Common myeloid progenitor, CD34-positive (primary cell): ENCODE measurements at regions not wholly inside any gene's neighbourhood (a gene's known extent, or its start where the extent isn't known, plus 50 kb on each side); places are given as distances from the start of the nearest gene placed in this dataset.

Experiments
- CTCF ChIA-PET: fragments of 350-600 bp; sonication (Branson Sonifier 250); formaldehyde crosslinking; loops from one replicate; lab custom pipeline; 2021; ENCODE audit warnings: antibody characterized with exemption; lab: Charles Lee
- POLR2A ChIA-PET: fragments of 350-600 bp; sonication (Branson Sonifier 250); formaldehyde crosslinking; loops from one replicate; lab custom pipeline; 2021; ENCODE audit warnings: antibody characterized with exemption; lab: Charles Lee
- DNase-seq, 3 donors: peaks; one replicate each; pipeline versions ENCODE4 v3.0.0 to v3.0.0-alpha.2; 2013
- H3K27ac ChIP-seq, 2 experiments: 1 replicate in 1 of 2; 2 replicates in 1 of 2; pipeline ENCODE4 v1.7.0; 2013; ENCODE audit warnings: inconsistent platforms in 2 of 2, low read length in 2 of 2, mild to moderate bottlenecking in 2 of 2, low read depth in 1 of 2, moderate library complexity in 1 of 2; ENCODE audit not compliant: severe bottlenecking in 2 of 2, insufficient read depth in 1 of 2, poor library complexity in 1 of 2
- H3K27me3 ChIP-seq, 5 experiments: replicated peaks in 2 of 5; 1 replicate in 3 of 5; 2 replicates in 2 of 5; pipeline versions ENCODE4 v1.6.1 to v1.7.0; 2013; ENCODE audit warnings: low read length in 4 of 5, mild to moderate bottlenecking in 2 of 5, moderate library complexity in 2 of 5, inconsistent platforms in 1 of 5; ENCODE audit not compliant: insufficient read depth in 5 of 5, control insufficient read depth in 4 of 5
- H3K36me3 ChIP-seq, 4 experiments: 1 replicate in 2 of 4; 2 replicates in 2 of 4; pipeline versions ENCODE4 v1.6.1 to v1.7.0; 2013; ENCODE audit warnings: low read length in 3 of 4, control low read depth in 1 of 4, mild to moderate bottlenecking in 1 of 4; ENCODE audit not compliant: control insufficient read depth in 4 of 4, insufficient read depth in 4 of 4
- H3K4me1 ChIP-seq, 4 experiments: 1 replicate in 3 of 4; 2 replicates in 1 of 4; pipeline versions ENCODE4 v1.6.1 to v1.7.1; 2013; ENCODE audit warnings: low read length in 3 of 4, mild to moderate bottlenecking in 3 of 4, control low read depth in 1 of 4, inconsistent platforms in 1 of 4, moderate library complexity in 1 of 4; ENCODE audit not compliant: control insufficient read depth in 4 of 4, insufficient read depth in 4 of 4; ENCODE audit errors: control extremely low read depth in 1 of 4
- H3K4me3 ChIP-seq, 7 experiments: 1 replicate in 4 of 7; 2 replicates in 3 of 7; pipeline versions ENCODE4 v1.5.1 to v1.7.0; 2013; ENCODE audit warnings: mild to moderate bottlenecking in 7 of 7, low read length in 6 of 7, moderate library complexity in 6 of 7, inconsistent platforms in 2 of 7, low read depth in 2 of 7, control low read depth in 1 of 7; ENCODE audit not compliant: insufficient read depth in 4 of 7, control insufficient read depth in 1 of 7; ENCODE audit errors: extremely low read depth in 1 of 7
- H3K9me3 ChIP-seq, 5 experiments: 1 replicate in 4 of 5; 2 replicates in 1 of 5; pipeline versions ENCODE4 v1.6.1 to v1.7.1; 2013; ENCODE audit warnings: low read length in 4 of 5, mild to moderate bottlenecking in 2 of 5, inconsistent platforms in 1 of 5, low read depth in 1 of 5, moderate library complexity in 1 of 5; ENCODE audit not compliant: control insufficient read depth in 4 of 5, insufficient read depth in 2 of 5; ENCODE audit errors: control extremely low read depth in 1 of 5
- WGBS: methylation state at CpG from one replicate; pipeline ENCODE4 v1.1.5; 2013; ENCODE audit not compliant: insufficient coverage; 5-methylcytosine and 5-hydroxymethylcytosine counted together

GRCh38 chr16:86834451-86835035 lies 256.2 kb downstream of the FOXL1 start:
- Histone ChIP-seq H3K9me3 (peaks cover 0 to 2% (median 0%) of the 10 kb centered on the region in 5 experiments), H3K27ac (no peak overlapping the region), H3K36me3 (no peaks in the 10 kb centered on the region), H3K4me1 (no peaks in the 10 kb centered on the region), H3K4me3 (no peak overlapping the region), H3K27me3 (peaks cover 0 to 35% (median 5%) of the 10 kb centered on the region in 5 experiments)
- CTCF ChIA-PET: no interaction called here
- POLR2A ChIA-PET: no interaction called here
- DNase-seq: peak; percentile 7 to 22 (median 14)
- 59% methylated on average over 22 of the region's 22 CpGs for WGBS

- Histone ChIP-seq H3K36me3 (no peaks in the 10 kb centered on the region), H3K27ac (no peak overlapping the region), H3K4me1 (no peaks in the 10 kb centered on the region), H3K9me3 (peaks cover 0 to 2% (median 0%) of the 10 kb centered on the region in 5 experiments), H3K27me3 (peaks cover 0 to 24% (median 3%) of the 10 kb centered on the region in 5 experiments), H3K4me3 (no peak overlapping the region)
- over 99% methylated on average over 8 of the region's 18 CpGs for WGBS
- no peak for DNase-seq
- ChIA-PET POLR2A (no interaction called here), CTCF (interaction anchor here (1.2 kb wide), 1 partner anchor 271 kb away, joined by 3 read pairs; no protein-coding TSS in a partner anchor)
Measured at GRCh38 chr16:86835982-86836381, 257.6 kb downstream of the FOXL1 start.

- CTCF ChIA-PET: no interaction called here
- H3K4me1 ChIP-seq: no peaks in the 10 kb centered on the region
Measured at GRCh38 chr16:86836503-86837129, 258.3 kb downstream of the FOXL1 start.

GRCh38 chr16:86843812-86844211 lies 265.5 kb downstream of the FOXL1 start:
- ChIA-PET POLR2A (no interaction called here), CTCF (no interaction called here)
- H3K27me3 ChIP-seq: peaks cover 0 to 2% (median 0%) of the 10 kb centered on the region in 5 experiments
- H3K36me3 ChIP-seq: no peaks in the 10 kb centered on the region
- no peak for DNase-seq
- no peaks in the 10 kb centered on the region for H3K4me1 ChIP-seq
- H3K27ac ChIP-seq: no peak overlapping the region
- 98% methylated on average over 8 of the region's 12 CpGs for WGBS
- peaks cover 0 to 1% (median 0%) of the 10 kb centered on the region in 5 experiments for H3K9me3 ChIP-seq
- no peak overlapping the region for H3K4me3 ChIP-seq

More at GRCh38 chr16:86836503-86837129, 258.3 kb downstream of the FOXL1 start:
- Histone ChIP-seq H3K9me3 (peaks cover 0 to 2% (median 0%) of the 10 kb centered on the region in 5 experiments), H3K4me3 (no peak overlapping the region), H3K27ac (no peak overlapping the region), H3K27me3 (peaks cover 0 to 20% (median 3%) of the 10 kb centered on the region in 5 experiments), H3K36me3 (no peaks in the 10 kb centered on the region)
- WGBS: 94% methylated on average over 5 of the region's 11 CpGs
- POLR2A ChIA-PET: no interaction called here
- DNase-seq: no peak

- H3K4me3 ChIP-seq: no peak overlapping the region
- no peaks in the 10 kb centered on the region for H3K9me3 ChIP-seq
- H3K4me1 ChIP-seq: no peaks in the 10 kb centered on the region
- DNase-seq: no peak
- peaks cover 0 to 2% (median 0%) of the 10 kb centered on the region in 5 experiments for H3K27me3 ChIP-seq
- H3K27ac ChIP-seq: no peak overlapping the region
- WGBS: 96% methylated on average over 16 of the region's 16 CpGs
- no peaks in the 10 kb centered on the region for H3K36me3 ChIP-seq
- CTCF ChIA-PET: no interaction called here
- POLR2A ChIA-PET: no interaction called here
Measured at GRCh38 chr16:86844695-86845094, 266.3 kb downstream of the FOXL1 start.

- CTCF ChIA-PET: no interaction called here
Measured at GRCh38 chr16:86846136-86846535, 267.8 kb downstream of the FOXL1 start.

GRCh38 chr16:86848821-86849220 lies 270.5 kb downstream of the FOXL1 start:
- Histone ChIP-seq H3K4me3 (no peak overlapping the region), H3K27me3 (peaks cover 0 to 6% (median 0%) of the 10 kb centered on the region in 5 experiments), H3K36me3 (no peaks in the 10 kb centered on the region), H3K27ac (no peak overlapping the region), H3K4me1 (peaks cover 0 to 10% (median 5%) of the 10 kb centered on the region in 4 experiments), H3K9me3 (no peaks in the 10 kb centered on the region)
- WGBS: 95% methylated on average over 8 of the region's 8 CpGs
- POLR2A ChIA-PET: no interaction called here
- CTCF ChIA-PET: no interaction called here
- DNase-seq: no peak

More at GRCh38 chr16:86846136-86846535, 267.8 kb downstream of the FOXL1 start:
- DNase-seq: no peak
- 100% methylated on average over 6 of the region's 7 CpGs for WGBS
- H3K27me3 ChIP-seq: peaks cover 0 to 6% (median 0%) of the 10 kb centered on the region in 5 experiments
- H3K27ac ChIP-seq: no peak overlapping the region
- peaks cover 0 to 9% (median 4%) of the 10 kb centered on the region in 4 experiments for H3K4me1 ChIP-seq
- no peaks in the 10 kb centered on the region for H3K9me3 ChIP-seq
- POLR2A ChIA-PET: no interaction called here
- no peaks in the 10 kb centered on the region for H3K36me3 ChIP-seq
- H3K4me3 ChIP-seq: no peak overlapping the region
